Mesothelial cell of epicardium (in vitro differentiated cells): ENCODE measurements at regions not wholly inside any gene's neighbourhood (a gene's known extent, or its start where the extent isn't known, plus 50 kb on each side); places are given as distances from the start of the nearest gene placed in this dataset.

Experiments used
- DNase-seq, 2 experiments: peaks; one replicate each; pipeline ENCODE4 v3.0.0; 2021; ENCODE audit warnings: low spot score in 2 of 2; ENCODE audit not compliant: unreplicated experiment in 2 of 2
- H3K27ac Mint-ChIP-seq: 2 replicates; pipeline ENCODE4 v1.8.0; 2021; ENCODE audit warnings: mixed read lengths
- H3K27me3 Mint-ChIP-seq: 2 replicates; pipeline ENCODE4 v1.8.0; 2021; ENCODE audit warnings: low read depth, mixed read lengths
- H3K36me3 Mint-ChIP-seq: 2 replicates; pipeline ENCODE4 v1.8.0; 2021; ENCODE audit warnings: mixed read lengths
- H3K4me1 Mint-ChIP-seq: 2 replicates; pipeline ENCODE4 v1.8.0; 2021; ENCODE audit warnings: mixed read lengths
- H3K4me3 Mint-ChIP-seq: 2 replicates; pipeline ENCODE4 v1.8.0; 2021; ENCODE audit warnings: mild to moderate bottlenecking, moderate library complexity, mixed read lengths
- H3K9me3 Mint-ChIP-seq: 2 replicates; pipeline ENCODE4 v1.8.0; 2021; ENCODE audit warnings: mixed read lengths
- CTCF ChIP-seq: fragments of 200-600 bp; sonication (generic); IDR thresholded peaks from one replicate; pipeline ENCODE4 v1.5.0; 2021; ENCODE audit warnings: antibody characterized with exemption; ENCODE audit not compliant: unreplicated experiment

- no peak overlapping the region for H3K4me3 Mint-ChIP-seq
- H3K36me3 Mint-ChIP-seq = no peaks in the 10 kb centered on the region
- H3K27me3 Mint-ChIP-seq = peaks cover 5% of the 10 kb centered on the region
- no peak for DNase-seq
- TF ChIP-seq CTCF = no peak
- H3K9me3 Mint-ChIP-seq = peaks cover 15% of the 10 kb centered on the region
- no peak overlapping the region for H3K27ac Mint-ChIP-seq
- H3K4me1 Mint-ChIP-seq = peaks cover 5% of the 10 kb centered on the region
Measured at GRCh38 chr21:35915030-35915429, 145.3 kb downstream of the SETD4 start.

GRCh38 chr21:35911412-35912191 is 148.7 kb downstream of the SETD4 start:
- Mint-ChIP-seq H3K27ac (peak overlapping the region; percentile 4), H3K4me3 (no peak overlapping the region)
- no peak for DNase-seq

GRCh38 chr21:35909456-35910223 is 150.7 kb downstream of the SETD4 start:
- H3K27ac Mint-ChIP-seq = no peak overlapping the region
- no peak overlapping the region for H3K4me3 Mint-ChIP-seq
- no peaks in the 10 kb centered on the region for H3K36me3 Mint-ChIP-seq
- DNase-seq = no peak
- TF ChIP-seq CTCF = no peak
- H3K4me1 Mint-ChIP-seq = peaks cover 10% of the 10 kb centered on the region
- no peaks in the 10 kb centered on the region for H3K9me3 Mint-ChIP-seq
- H3K27me3 Mint-ChIP-seq = peaks cover 20% of the 10 kb centered on the region

More at GRCh38 chr21:35911412-35912191, 148.7 kb downstream of the SETD4 start:
- Mint-ChIP-seq H3K9me3 (peaks cover 12% of the 10 kb centered on the region), H3K27me3 (peaks cover under 1% of the 10 kb centered on the region), H3K36me3 (no peaks in the 10 kb centered on the region), H3K4me1 (peaks cover 10% of the 10 kb centered on the region)
- TF ChIP-seq CTCF = no peak

- no peak for DNase-seq
- no peak for TF ChIP-seq CTCF
- peaks cover 4% of the 10 kb centered on the region for H3K9me3 Mint-ChIP-seq
- peaks cover 10% of the 10 kb centered on the region for H3K4me1 Mint-ChIP-seq
- H3K4me3 Mint-ChIP-seq = no peak overlapping the region
- H3K36me3 Mint-ChIP-seq = no peaks in the 10 kb centered on the region
- H3K27me3 Mint-ChIP-seq = peaks cover 29% of the 10 kb centered on the region
- no peak overlapping the region for H3K27ac Mint-ChIP-seq
Measured at GRCh38 chr21:35908311-35909078, 151.8 kb downstream of the SETD4 start.

- peaks cover 46% of the 10 kb centered on the region for H3K27me3 Mint-ChIP-seq
- peaks cover 10% of the 10 kb centered on the region for H3K4me1 Mint-ChIP-seq
- no peaks in the 10 kb centered on the region for H3K36me3 Mint-ChIP-seq
- peaks cover 4% of the 10 kb centered on the region for H3K9me3 Mint-ChIP-seq
- DNase-seq = no peak
- H3K4me3 Mint-ChIP-seq = no peak overlapping the region
- H3K27ac Mint-ChIP-seq = no peak overlapping the region
- TF ChIP-seq CTCF = no peak
Measured at GRCh38 chr21:35906586-35906985, 153.7 kb downstream of the SETD4 start.
